ENCODE measurements at regions not wholly inside any gene's neighbourhood (a gene's known extent, or its start where the extent isn't known, plus 50 kb on each side); places are given as distances from the start of the nearest gene placed in this dataset.
"Not testable (repeated sequence)": the region's sequence is repeated elsewhere in the genome, so short reads cannot be mapped to it uniquely, and the experiment has no call there.

DNA sequence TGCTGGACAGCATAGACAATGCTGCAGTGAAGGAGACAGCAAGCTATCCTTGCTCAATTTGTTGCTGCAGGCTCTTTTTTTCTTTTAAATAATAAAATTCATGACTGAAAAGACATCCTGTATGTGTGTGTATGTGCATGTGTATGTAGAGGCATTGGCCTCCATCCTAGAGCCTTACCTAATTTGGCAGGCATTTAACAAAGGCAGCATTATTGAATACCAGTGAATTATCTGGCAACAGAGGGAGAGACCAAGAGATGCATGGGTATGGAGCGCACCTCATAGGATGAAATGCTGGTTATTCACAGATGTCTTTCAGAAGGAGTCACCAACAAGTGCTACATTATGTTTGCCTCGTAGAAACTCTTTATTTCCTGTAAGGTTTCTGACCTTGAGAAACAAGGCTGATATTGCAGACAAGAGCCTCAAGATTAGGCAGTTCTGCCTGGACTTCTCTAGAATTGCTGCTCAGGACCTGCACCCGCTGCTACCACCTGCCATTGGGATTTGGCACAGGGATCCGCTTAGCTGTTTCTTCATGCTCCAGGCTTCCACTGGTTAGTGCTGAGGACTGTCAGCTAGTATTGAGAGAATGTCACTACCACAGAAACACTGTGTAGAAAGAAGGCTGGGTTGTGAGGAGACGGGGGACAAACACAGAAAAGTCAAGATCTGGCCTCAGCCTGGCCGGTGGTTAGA lies 247.7 kb upstream of the RFX3 start:
- DNase-seq: no peak

DNA sequence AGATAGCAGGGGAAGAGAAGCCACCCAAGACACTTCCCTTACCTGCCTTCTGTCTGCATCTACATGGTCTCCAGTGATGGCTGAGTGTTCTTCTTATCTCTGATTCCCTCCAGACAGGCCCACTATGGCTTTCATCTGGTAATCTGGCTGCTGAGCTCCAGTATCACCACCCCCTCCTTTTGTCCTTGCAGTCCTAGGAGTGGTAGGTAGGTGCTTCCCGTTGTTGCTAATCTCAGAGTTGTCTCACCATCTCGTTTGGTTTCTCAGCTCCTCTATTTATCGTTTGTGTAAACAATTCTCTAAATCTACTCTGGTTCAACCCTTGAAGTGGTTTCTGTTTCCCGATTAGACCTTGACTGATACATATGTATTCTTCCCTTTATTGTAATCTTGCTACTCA lies 243.8 kb upstream of the RFX3 start:
- DNase-seq: no peak

DNA sequence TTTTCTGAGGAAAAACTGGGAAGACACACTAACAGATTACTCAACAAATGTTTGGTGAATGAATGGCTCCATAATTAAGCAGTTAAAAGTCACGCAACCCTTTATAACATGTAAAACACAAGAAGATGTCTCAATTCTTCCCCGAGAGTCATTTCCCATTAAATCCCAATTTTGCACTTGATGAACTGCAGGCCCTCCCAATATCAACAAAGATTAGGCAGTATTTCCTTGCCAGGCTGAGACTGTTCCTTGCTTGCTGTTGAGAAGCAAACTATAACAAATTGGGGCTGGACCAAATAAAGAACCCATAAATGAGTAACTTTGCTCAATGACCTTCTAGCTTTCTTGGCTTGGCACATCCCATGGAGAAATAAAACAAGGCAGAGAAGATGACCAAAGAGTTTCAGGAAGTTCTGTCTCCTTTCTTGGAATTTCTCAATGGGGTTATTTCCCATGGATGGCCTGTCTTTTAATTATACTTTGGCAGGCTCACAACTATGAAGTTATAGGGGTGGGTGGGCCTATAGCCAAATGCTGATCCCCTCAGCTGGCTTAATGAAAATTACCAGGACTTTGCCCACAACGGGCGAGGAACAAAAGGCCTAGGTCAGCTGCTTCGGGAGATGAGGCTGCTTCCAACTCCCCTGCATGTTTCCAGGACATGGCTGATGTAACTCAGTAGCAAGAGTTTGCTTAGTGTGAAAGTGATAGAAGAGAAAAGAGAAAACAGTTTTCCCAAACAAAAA lies 243.1 kb upstream of the RFX3 start:
- DNase-seq: no peak

DNA sequence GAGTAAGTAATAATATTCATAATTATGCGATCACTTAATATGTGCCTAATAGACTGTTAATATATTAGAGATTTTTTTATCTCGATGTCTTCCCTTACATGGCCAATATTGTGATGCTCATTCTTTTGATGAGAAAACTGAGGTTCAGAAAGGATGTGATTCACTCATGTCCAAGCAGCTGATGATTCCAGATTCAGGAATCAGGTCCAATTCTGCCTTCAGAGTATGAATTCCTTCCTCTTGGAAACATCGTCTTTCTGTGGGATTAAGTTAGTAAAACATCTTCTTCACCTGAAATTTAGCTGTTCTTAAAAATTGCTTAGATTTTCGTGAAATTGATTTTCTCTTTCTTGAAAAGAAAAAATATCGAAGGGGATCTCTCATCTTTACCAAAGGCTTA lies 242.5 kb upstream of the RFX3 start:
- DNase-seq: no peak

DNA sequence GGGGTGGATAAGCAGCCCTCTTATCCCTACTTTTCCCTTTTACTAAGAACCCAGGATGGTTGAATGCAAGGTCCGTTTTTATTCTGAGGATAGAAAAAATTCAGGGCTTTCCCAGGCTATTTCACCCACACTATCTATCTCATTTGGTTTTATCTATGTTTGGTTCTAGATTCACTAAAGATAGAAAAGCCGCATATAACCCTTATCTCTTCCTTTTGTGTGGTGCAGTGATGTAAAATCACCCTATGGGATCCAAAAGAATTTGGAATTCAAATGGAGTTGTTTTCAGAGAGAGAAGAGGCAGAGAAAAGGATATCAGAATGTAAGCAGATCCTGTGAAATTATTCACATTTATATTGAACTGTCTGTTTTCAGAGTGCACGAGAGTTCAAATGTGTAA lies 236.3 kb upstream of the RFX3 start:
- no peak for DNase-seq

DNA sequence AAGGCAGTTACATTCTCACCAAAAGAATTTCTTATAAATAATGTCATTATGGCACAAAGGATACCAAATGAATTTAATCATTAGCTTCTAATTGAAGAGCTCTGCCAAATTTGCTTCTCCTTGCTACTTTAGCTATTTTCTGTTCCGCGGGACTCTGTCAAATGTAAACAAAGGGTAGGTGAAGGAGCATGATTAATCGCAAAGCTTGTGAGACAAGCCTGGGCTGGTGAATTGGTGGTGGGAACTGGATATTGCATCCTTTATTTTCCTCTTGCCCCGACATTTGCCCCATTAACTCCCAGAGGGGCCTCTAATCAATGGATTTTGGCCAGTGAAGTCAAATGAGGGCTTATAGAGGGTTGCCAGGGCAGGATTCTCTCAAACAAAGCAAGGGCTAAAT lies 234.2 kb upstream of the RFX3 start:
- DNase-seq: peak; percentile 56

DNA sequence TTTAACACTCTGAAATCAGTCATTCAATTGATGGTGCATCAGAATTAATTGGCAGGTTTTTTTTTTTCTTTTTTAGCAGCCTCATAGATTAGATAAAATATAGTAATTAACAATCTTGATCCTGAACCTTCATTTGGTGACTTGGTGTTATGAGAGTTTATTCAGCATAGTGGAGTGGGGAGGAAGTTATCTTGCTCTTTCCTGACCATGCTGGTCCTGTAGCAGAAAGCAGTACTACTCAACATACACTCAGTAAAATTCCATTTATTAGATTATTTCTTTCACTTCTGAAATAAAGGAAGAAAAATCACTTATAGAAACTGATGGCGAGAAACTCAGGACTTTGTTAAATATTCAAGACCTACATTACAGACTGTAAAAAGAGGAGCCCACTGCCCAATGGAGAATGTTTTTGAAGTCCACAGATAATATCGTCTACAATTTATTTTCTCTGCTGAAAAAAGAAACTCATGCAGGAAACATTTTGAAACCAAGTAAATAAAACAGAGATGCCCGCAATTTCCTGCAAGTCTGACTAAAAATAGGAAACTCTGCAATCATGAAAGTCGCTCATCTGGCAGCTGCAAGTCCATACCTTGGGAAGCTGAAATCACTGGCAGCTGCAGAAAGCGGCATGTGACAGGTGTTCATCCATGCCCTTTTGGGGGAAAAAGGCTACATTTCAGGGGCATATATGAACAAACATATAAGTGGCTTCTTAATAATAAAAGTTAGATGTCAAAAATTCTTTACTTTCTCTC lies 233.2 kb upstream of the RFX3 start:
- peak; percentile 42 for DNase-seq

DNA sequence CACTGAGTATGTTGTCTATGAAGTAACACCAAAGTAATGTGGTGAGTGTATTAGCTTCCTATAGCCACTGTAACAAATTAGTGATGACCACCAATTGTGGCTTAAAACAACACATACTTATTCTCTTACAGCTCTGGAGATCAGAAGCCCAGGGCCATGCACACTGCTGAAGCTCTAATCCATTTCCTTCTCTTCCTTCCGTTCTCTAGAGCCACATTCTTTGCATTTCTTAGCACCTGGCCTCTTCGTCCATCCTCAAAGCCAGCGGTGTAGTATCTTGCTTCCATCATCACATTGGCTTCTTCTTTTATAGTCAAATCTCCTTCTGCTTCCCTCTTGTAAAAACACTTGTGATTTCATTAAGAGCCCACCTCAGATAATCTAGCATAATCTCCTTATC lies 230.3 kb upstream of the RFX3 start:
- no peak for DNase-seq

DNA sequence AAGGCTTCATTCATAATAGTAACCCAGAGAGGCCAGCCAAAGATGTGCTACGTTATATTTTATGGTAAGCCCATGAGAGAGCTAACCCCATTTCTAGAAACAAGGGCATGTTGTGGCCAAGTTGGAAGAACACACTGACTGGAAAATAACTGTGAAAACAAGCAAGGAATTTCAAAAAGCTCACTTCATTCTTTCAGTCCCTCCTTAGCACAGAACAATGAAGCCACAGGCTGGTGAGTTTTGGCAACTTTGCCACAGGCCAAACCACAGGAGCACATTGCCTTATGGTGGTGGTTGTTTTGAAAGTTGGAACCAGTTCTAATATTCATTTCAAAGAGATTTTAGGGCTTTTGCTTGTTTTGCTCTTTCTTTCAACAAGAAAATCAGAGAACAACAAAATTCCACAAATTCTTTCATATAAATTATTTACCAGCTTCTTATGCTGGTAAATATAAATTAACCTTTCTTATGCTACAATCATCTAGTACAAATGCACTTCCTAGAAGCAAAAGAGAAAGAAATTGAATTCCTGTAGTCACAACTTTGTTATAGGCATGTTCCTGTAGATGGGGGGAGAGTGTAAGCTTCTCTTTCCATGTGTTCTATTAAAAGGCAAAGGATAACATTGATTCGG lies 225.4 kb upstream of the RFX3 start:
- DNase-seq: no peak

DNA sequence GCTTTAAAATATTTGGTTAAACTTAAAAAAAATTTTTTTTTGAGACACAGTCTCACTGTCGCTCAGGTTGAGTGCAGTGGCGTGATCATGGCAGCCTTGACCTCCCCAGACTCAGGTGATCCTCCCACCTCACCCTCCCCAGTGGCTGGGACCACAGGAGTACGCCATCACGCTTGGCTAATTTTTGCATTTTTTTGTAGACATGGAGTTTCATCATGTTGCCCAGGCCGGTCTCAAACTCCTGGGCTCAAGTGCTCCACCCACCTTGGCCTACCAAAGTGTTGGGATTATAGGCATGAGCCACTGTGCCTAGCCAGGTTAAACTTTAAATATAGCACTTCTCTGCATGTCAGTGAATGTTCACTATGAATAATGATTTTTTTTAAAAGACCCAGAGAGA lies 224.5 kb upstream of the RFX3 start:
- DNase-seq: no peak

DNA sequence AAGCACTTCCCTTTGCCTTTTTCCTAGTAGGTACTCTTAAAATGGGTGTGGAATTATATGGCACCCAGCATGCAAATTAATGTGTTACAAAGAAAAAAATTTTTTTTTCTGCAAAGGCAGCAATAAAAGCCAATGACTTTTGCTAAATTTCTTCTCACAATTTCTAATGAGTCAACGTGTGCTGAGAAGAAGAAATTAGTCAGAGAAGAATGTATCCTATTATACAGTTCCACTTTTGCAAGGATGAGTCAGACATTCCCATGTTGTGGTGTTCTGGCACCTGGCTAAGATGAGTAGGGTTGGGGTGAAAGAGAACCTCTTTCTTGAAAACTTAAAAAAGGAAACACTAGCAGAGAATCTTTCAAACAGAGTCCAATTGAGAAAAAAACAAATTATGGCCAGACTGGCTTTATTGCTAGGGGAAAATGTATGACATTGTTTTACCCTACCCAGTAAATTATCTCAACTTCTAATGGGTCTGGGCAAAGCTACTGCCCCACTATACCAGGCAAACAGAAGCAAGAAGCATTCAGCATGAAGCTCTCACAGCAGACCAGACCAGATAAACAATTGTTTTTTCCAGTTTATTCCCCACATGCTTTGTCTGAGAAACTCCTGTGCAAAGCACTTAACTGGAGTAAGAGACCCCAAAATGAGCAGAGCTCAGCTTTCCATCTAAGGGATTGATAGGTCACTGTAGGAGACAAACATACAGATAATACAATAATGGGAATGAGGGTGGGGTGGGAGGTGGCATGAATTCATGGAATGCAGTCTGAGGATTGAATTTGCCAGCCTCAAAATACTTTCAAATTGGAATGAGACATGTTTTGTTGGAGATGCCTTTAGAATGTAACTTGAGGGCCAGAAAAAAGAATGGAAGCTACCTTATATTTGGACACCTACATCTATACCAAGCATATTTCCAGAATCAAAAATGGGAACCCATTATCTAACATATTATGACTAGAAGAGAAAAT lies 220.8 kb upstream of the RFX3 start:
- DNase-seq: no peak

DNA sequence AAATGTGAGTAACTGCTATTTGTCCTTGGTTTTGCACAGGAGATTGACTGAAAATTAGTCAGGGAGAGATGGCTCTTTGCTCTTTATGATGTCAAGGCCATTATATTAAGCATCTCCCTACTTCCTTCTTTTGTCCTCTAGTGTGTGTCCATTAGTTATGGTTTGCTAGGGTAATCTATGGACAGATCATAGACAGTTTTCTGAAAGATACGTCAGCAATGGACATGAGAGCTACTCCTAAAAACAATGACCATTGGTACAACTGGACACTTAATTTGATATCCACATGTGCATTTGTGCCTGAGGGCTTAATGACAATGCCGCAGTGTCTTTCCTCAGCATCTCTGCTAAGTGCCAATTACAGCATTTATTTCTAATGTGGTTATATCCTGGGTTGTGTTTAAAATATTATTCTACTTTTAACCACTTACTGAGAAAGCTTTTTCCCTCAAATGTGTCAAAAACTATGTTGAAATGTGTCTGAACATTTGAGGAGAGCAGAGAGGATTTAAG lies 218.2 kb upstream of the RFX3 start:
- DNase-seq: no peak

DNA sequence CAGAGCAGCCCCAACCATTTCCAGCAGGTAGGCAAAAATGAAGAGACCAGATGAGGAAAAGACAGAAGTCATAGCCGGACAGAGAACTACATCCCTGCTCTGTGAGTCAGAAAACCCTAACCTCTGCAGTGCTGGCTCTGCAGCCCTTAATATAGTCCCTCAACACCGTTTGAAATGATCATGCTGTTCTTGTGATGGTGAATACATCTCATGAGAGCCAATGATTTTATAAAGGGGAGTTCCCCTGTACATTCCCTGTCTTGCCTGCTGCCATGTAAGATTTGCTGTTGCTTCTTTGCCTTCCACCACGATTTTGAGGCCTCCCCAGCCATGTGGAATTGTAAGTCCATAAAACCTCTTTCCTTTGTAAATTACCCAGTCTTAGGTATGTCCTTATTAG lies 216.8 kb upstream of the RFX3 start:
- DNase-seq: no peak

DNA sequence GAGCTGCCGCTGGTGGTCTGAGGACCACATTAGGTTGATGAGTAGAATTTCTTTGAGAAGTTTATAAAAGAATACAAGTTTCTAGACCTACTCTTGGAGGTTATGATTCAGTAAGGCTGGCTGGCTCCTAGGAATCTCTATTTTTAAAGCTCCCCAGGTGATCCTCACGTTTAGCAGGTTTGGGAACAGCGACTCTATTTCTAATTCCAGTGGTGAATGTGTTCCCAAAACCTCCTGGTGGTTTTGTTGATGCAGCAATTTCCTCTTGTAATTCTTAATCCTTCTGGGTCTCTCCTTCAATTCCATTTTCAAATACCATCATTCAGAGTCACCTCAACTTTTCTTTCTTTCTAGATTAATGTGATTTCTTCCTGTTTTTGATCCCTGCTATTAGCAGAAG lies 215.9 kb upstream of the RFX3 start:
- DNase-seq: no peak

DNA sequence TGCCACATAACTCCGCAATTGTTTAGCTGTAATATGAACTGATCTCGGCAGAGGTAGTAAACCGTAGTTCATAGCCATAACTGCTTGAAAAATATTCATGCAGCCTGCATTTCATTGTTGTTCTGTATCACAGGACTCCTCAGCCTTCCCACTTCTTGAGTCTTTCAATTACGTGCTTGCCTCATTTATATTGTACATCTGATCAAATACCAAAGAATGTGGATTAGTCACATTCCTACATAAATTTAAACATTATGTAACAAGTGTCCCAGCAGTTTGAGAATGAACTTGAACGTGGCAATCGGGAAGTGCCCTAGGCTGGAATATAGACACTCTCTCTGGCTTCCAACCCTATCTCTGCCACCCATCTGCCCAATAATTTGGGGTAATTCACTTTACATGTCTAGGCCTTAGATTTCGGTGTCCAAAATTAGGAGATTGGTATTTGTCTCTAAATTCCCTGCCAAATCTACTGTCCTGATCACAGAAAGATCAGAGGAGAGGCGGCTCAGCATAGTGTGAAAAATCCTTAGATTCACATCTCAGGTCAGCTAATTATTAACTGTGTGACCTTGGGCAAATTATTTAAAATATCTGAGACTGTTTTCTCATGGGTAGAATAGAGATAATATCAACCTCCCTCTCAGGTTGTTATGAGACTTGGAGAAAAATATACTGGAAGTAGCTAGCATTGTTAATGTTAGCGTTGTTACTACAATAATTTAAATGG lies 215.1 kb upstream of the RFX3 start:
- no peak for DNase-seq

DNA sequence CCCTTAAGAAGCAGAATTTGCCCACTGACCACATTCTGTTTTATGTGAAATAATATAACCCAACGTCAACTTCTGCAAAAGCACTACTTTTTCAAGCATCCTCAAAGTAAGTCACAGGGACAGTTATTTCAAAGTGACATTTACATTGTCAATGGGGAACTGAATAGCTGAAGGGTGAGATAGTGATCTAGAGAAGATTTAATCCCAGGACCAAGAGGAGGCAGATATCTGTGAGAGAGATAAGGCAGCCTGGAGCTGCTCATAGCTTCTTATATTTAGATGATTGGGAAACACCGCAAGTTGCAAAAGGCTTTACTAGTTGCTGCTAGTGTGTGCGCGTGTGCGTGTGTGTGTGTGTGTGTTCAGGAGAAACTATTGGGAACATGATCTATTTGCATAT lies 210.4 kb upstream of the RFX3 start:
- DNase-seq: no peak

DNA sequence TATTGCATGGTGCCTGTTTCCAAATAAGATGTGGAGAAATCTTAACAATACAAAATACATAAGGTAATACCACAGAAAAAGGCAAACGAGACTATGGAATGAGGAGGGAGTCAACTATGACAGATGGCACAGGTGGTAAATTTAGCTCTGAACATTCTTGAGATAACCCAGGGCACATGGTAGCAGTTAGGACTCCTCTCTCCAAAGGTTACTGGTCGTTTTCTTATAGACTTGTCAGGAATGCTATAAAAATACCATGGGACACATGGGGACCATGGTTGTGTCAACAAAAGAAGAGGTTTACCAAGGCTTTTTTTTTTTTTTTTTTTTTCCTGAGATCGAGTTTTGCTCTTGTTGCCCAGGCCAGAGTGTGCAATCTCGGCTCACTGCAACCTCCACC lies 209.4 kb upstream of the RFX3 start:
- no peak for DNase-seq

DNA sequence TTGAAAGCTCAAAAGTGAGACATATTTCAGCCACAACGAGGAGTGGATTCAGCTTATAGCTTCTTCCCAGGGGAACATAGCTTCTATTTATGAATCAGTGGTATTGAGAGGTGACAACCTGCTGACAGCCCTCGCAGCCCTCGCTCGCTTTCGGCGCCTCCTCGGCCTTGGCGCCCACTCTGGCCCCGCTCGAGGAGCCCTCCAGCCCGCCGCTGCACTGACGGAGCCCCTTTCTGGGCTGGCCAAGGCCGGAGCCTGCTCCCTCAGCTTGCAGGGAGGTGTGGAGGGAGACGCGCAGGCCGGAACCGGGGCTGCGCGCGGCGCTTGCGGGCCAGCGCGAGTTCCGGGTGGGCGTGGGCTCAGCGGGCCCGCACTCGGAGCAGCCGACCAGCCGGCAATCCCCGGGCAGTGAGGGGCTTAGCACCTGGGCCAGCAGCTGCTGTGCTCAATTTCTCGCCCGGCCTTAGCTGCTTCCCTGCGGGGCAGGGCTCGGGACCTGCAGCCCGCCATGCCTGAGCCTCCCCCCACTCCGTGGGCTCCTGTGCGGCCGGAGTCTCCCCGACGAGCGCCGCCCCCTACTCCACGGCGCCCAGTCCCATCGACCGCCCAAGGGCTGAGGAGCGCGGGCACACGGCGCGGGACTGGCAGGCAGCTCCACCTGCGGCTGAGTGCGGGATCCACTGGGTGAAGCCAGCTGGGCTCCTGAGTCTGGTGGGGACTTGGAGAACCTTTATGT lies 207.9 kb upstream of the RFX3 start:
- not testable (repeated sequence) for DNase-seq

DNA sequence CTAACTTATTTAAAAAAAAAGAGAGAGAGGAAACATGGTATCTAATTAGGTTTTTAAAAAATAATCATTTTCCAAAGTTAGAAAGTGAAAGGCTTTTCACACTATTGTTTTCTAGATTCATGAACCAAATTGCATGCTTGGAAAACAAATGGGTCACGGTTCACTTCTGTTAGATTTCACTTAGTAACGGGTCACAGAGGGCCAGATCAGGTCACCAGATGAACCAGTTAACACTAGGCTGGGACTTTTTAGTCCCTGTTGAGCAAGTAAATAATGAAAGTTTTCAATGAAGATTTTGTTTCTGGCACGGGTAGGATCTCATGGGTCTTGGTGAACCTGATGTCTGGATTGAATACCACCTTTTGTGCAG lies 207.2 kb upstream of the RFX3 start:
- DNase-seq: no peak

Measured in NCI-H1694 treated with DMSO at 0.1 percent for 48 hours (cell line).